Astrocyte (in vitro differentiated cells and primary cell): ENCODE measurements at regions not wholly inside any gene's neighbourhood (a gene's known extent, or its start where the extent isn't known, plus 50 kb on each side); places are given as distances from the start of the nearest gene placed in this dataset.
A peak's percentile ranks its signal among the peaks of the same experiment; 100 is the strongest.

ENCODE experiments used
- DNase-seq: peaks from one replicate; pipeline ENCODE4 v3.0.0-alpha.2; 2010; ENCODE audit warnings: low read depth
- FAIRE-seq: peaks from 2 replicates; lab custom pipeline; 2011; peaks lifted over from hg19 to GRCh38; lab: Jason Lieb, UNC
- H2AFZ ChIP-seq: 2 replicates; pipeline ENCODE4 v1.6.0; 2012; ENCODE audit warnings: low read depth, low read length, inconsistent platforms
- H3K27ac ChIP-seq: 2 replicates; pipeline ENCODE4 v1.5.1; 2011; ENCODE audit warnings: low read depth, low read length, inconsistent platforms
- H3K27me3 ChIP-seq: 2 replicates; pipeline ENCODE4 v1.6.0; 2011; ENCODE audit warnings: low read length, inconsistent platforms; ENCODE audit not compliant: insufficient read depth
- H3K36me3 ChIP-seq: 2 replicates; pipeline ENCODE4 v1.5.1; 2011; ENCODE audit warnings: low read length, inconsistent platforms; ENCODE audit not compliant: insufficient read depth
- H3K4me1 ChIP-seq: 2 replicates; pipeline ENCODE4 v1.5.1; 2011; ENCODE audit warnings: low read length, inconsistent platforms; ENCODE audit not compliant: insufficient read depth
- H3K4me2 ChIP-seq: 2 replicates; pipeline ENCODE4 v1.6.0; 2012; ENCODE audit warnings: low read length, inconsistent platforms
- H3K4me3 ChIP-seq: 2 replicates; pipeline ENCODE4 v1.5.1; 2011; ENCODE audit warnings: low read depth, mild to moderate bottlenecking, low read length, inconsistent platforms; ENCODE audit not compliant: insufficient read depth
- H3K79me2 ChIP-seq: 2 replicates; pipeline ENCODE4 v1.6.0; 2012; ENCODE audit warnings: mild to moderate bottlenecking, low read length, inconsistent platforms; ENCODE audit not compliant: insufficient read depth
- H3K9ac ChIP-seq: 2 replicates; pipeline ENCODE4 v1.6.0; 2012; ENCODE audit warnings: mild to moderate bottlenecking, low read length, inconsistent platforms
- H3K9me3 ChIP-seq: 2 replicates; pipeline ENCODE4 v1.5.1; 2012; ENCODE audit warnings: low read depth, mild to moderate bottlenecking, low read length, inconsistent platforms; ENCODE audit not compliant: insufficient read depth
- H4K20me1 ChIP-seq: 2 replicates; pipeline ENCODE4 v1.6.0; 2012; ENCODE audit warnings: low read length, inconsistent platforms; ENCODE audit not compliant: insufficient read depth
- H3K27ac Mint-ChIP-seq: one replicate; pipeline ENCODE4 v1.8.0; 2021; ENCODE audit warnings: mild to moderate bottlenecking, mixed read lengths; ENCODE audit not compliant: unreplicated experiment
- H3K27me3 Mint-ChIP-seq: one replicate; pipeline ENCODE4 v1.8.0; 2021; ENCODE audit warnings: low read depth, mixed read lengths; ENCODE audit not compliant: unreplicated experiment
- H3K36me3 Mint-ChIP-seq: one replicate; pipeline ENCODE4 v1.8.0; 2021; ENCODE audit warnings: low read depth, mixed read lengths; ENCODE audit not compliant: unreplicated experiment
- H3K4me1 Mint-ChIP-seq: one replicate; pipeline ENCODE4 v1.8.0; 2021; ENCODE audit warnings: low read depth, mixed read lengths; ENCODE audit not compliant: unreplicated experiment
- H3K4me3 Mint-ChIP-seq: one replicate; pipeline ENCODE4 v1.8.0; 2021; ENCODE audit warnings: mild to moderate bottlenecking, moderate library complexity, mixed read lengths; ENCODE audit not compliant: unreplicated experiment
- H3K9me3 Mint-ChIP-seq: one replicate; pipeline ENCODE4 v1.8.0; 2021; ENCODE audit warnings: mild to moderate bottlenecking, mixed read lengths; ENCODE audit not compliant: unreplicated experiment
- CTCF ChIP-seq: IDR thresholded peaks from 2 replicates; pipeline ENCODE4 v1.5.1; 2011; ENCODE audit warnings: low read depth, mild to moderate bottlenecking, inconsistent platforms, low read length, moderate library complexity; ENCODE audit not compliant: insufficient read depth
- EZH2 ChIP-seq: IDR thresholded peaks from 2 replicates; pipeline ENCODE4 v1.6.1; 2012; ENCODE audit warnings: mild to moderate bottlenecking, low read length, inconsistent platforms; ENCODE audit not compliant: insufficient read depth

- Histone ChIP-seq H3K4me2 (no peak overlapping the region), H3K4me1 (no peaks in the 10 kb centered on the region), H4K20me1 (no peaks in the 10 kb centered on the region), H3K27me3 (no peaks in the 10 kb centered on the region), H2AFZ (no peak overlapping the region), H3K36me3 (no peaks in the 10 kb centered on the region), H3K79me2 (no peaks in the 10 kb centered on the region), H3K9me3 (no peaks in the 10 kb centered on the region), H3K27ac (no peak overlapping the region), H3K4me3 (no peak overlapping the region), H3K9ac (no peak overlapping the region)
- DNase-seq: no peak
- Mint-ChIP-seq H3K36me3 (no peaks in the 10 kb centered on the region), H3K4me3 (no peak overlapping the region), H3K27ac (no peak overlapping the region), H3K27me3 (no peaks in the 10 kb centered on the region), H3K9me3 (no peaks in the 10 kb centered on the region), H3K4me1 (no peaks in the 10 kb centered on the region)
- FAIRE-seq: no peak
- TF ChIP-seq EZH2 (no peak), CTCF (no peak)
Observed at GRCh38 chr1:69258842-69259241, 308.9 kb upstream of the LRRC7 start.

GRCh38 chr1:69263921-69264391, 303.8 kb upstream of the LRRC7 start:
- no peak overlapping the region for H3K4me3 ChIP-seq
- no peak overlapping the region for H3K9ac ChIP-seq
- no peak overlapping the region for H3K27ac Mint-ChIP-seq
- no peaks in the 10 kb centered on the region for H3K9me3 Mint-ChIP-seq
- no peak overlapping the region for H3K4me3 Mint-ChIP-seq
- DNase-seq: peak; percentile 73
- H3K27me3 Mint-ChIP-seq: no peaks in the 10 kb centered on the region
- no peak overlapping the region for H3K27ac ChIP-seq
- no peak overlapping the region for H2AFZ ChIP-seq
- FAIRE-seq: no peak
- no peaks in the 10 kb centered on the region for H3K27me3 ChIP-seq
- H3K4me1 ChIP-seq: peaks cover 6% of the 10 kb centered on the region
- peaks cover 4% of the 10 kb centered on the region for H3K4me1 Mint-ChIP-seq
- no peaks in the 10 kb centered on the region for H3K36me3 ChIP-seq
- H3K4me2 ChIP-seq: peak overlapping the region; percentile 21
- TF ChIP-seq EZH2 (no peak), CTCF (no peak)
- no peaks in the 10 kb centered on the region for H3K9me3 ChIP-seq
- no peaks in the 10 kb centered on the region for H4K20me1 ChIP-seq
- no peaks in the 10 kb centered on the region for H3K79me2 ChIP-seq
- no peaks in the 10 kb centered on the region for H3K36me3 Mint-ChIP-seq

GRCh38 chr1:69269491-69269890, 298.2 kb upstream of the LRRC7 start:
- H3K27ac Mint-ChIP-seq: no peak overlapping the region
- Histone ChIP-seq H3K27me3 (no peaks in the 10 kb centered on the region), H3K4me3 (no peak overlapping the region), H3K4me1 (peaks cover under 1% of the 10 kb centered on the region), H3K9me3 (no peaks in the 10 kb centered on the region), H3K79me2 (no peaks in the 10 kb centered on the region), H4K20me1 (no peaks in the 10 kb centered on the region), H3K27ac (no peak overlapping the region), H3K9ac (no peak overlapping the region), H2AFZ (no peak overlapping the region), H3K4me2 (no peak overlapping the region), H3K36me3 (no peaks in the 10 kb centered on the region)
- peaks cover 9% of the 10 kb centered on the region for H3K9me3 Mint-ChIP-seq
- FAIRE-seq: no peak
- DNase-seq: no peak
- H3K4me1 Mint-ChIP-seq: peaks cover 2% of the 10 kb centered on the region
- no peak overlapping the region for H3K4me3 Mint-ChIP-seq
- TF ChIP-seq EZH2 (no peak), CTCF (no peak)
- H3K27me3 Mint-ChIP-seq: no peaks in the 10 kb centered on the region
- H3K36me3 Mint-ChIP-seq: no peaks in the 10 kb centered on the region
